ENCODE measurements at regions not wholly inside any gene's neighbourhood (a gene's known extent, or its start where the extent isn't known, plus 50 kb on each side); places are given as distances from the start of the nearest gene placed in this dataset.

DNA sequence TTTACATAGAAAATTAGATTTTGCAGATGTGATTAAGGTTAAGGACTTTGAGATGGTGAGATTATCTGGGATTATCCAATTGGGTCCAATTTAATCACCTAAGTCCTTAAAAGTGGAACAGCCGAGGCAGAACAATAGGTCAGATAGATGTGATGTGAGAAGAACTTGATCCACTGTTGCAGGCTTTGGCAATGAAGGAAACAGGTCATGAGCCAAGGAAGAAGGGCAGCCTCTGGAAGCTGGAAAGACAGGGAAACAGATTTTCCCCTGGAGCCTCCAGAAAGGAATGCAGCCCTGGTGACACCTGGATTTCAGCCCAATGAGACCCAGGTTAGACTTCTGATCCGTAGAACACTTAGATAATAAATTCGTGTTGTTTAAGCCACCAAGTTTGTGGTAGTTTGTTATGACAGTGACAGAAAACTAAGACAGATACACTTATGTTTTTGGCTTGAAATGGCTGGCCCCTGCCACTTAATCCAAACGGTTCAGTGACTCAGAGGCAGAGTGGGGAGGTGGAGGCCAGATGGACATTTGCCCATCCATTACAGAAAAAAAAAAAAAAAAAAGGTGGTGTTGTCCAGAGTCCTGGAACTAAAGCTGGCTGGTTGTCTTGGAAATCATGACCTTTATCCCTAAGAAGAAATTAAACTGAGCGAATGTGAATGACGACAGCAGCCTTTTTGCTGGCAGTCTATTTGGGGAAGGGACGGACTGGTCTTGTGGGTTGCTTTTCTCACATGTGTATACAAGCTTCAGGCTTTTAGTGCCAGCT is 181.9 kb upstream of the NRXN3 start:
- H3K27me3 ChIP-seq (ENCODE audit: control insufficient read depth, extremely low read depth, insufficient read depth, low read length), result no peaks in the 10 kb centered on the region
- dilution Hi-C loops (cut with MboI; ENCODE audit: extremely low pct_ligation_motif_present, low sequenced_read_pairs), result no loop called here
- no peak for FAIRE-seq

DNA sequence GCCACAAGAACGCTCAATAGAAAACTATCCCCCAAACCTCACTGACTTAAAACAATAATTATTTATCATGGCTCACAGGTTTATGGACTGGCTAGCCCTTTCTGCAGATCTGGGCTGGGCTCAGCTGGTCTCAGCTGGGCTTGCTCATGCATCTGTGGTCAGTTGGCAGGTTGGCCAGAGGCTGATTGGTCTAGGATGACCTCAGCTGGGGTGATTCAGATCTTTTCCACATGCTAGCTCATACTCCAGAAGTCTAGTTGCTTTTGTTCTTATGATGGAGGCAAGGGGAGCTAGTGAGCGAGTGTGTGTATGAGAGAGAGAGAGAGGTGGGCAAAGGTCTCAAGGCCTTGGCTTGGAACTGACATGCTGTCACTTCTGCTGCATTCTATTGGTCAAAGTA is 181.2 kb upstream of the NRXN3 start:
- no peak for FAIRE-seq
- H2AFZ ChIP-seq (ENCODE audit: control insufficient read depth, low read length), result no peak overlapping the region
- no peak for DNase-seq (ENCODE audit: low read depth, low spot score)

More for the DNA sequence above, 181.9 kb upstream of the NRXN3 start:
- TF ChIP-seq, protein P1, sequence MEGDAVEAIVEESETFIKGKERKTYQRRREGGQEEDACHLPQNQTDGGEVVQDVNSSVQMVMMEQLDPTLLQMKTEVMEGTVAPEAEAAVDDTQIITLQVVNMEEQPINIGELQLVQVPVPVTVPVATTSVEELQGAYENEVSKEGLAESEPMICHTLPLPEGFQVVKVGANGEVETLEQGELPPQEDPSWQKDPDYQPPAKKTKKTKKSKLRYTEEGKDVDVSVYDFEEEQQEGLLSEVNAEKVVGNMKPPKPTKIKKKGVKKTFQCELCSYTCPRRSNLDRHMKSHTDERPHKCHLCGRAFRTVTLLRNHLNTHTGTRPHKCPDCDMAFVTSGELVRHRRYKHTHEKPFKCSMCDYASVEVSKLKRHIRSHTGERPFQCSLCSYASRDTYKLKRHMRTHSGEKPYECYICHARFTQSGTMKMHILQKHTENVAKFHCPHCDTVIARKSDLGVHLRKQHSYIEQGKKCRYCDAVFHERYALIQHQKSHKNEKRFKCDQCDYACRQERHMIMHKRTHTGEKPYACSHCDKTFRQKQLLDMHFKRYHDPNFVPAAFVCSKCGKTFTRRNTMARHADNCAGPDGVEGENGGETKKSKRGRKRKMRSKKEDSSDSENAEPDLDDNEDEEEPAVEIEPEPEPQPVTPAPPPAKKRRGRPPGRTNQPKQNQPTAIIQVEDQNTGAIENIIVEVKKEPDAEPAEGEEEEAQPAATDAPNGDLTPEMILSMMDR (optimal IDR thresholded peaks at IDR 0.05 in 1 of 3, IDR thresholded peaks at IDR 0.05 in 1 of 3, conservative IDR thresholded peaks at IDR 0.05 in 1 of 3; ENCODE audit: extremely low read depth in 1 of 3, insufficient read depth in 2 of 3, low read length in 3 of 3), result no peak
- no peak for TF ChIP-seq EZH2 (IDR thresholded peaks at IDR 0.05; ENCODE audit: low read length)
- H3K27ac ChIP-seq (ENCODE audit: control insufficient read depth, insufficient read depth, low read length), result no peak overlapping the region
- H3K4me2 ChIP-seq (ENCODE audit: control insufficient read depth, extremely low read depth, insufficient read depth, low read depth, low read length), result no peak overlapping the region
- H3K9me1 ChIP-seq (ENCODE audit: control insufficient read depth, extremely low read depth, insufficient read depth, low read length), result no peaks in the 10 kb centered on the region
- no peaks in the 10 kb centered on the region for H3K36me3 ChIP-seq (ENCODE audit: control insufficient read depth in 2 of 2, extremely low read depth in 1 of 2, insufficient read depth in 2 of 2, low read length in 2 of 2)
- no peaks in the 10 kb centered on the region for H4K20me1 ChIP-seq (ENCODE audit: control insufficient read depth, extremely low read depth, insufficient read depth, low read length)
- DNase-seq (ENCODE audit: low read depth, low spot score), result no peak
- H3K9ac ChIP-seq (ENCODE audit: control insufficient read depth, extremely low read depth, insufficient read depth, low read length), result no peak overlapping the region
- no peak overlapping the region for H2AFZ ChIP-seq (ENCODE audit: control insufficient read depth, low read length)
- H3K79me2 ChIP-seq (ENCODE audit: control insufficient read depth, insufficient read depth, low read length), result no peaks in the 10 kb centered on the region
- no peak overlapping the region for H3K4me3 ChIP-seq (ENCODE audit: control insufficient read depth in 2 of 3, extremely low read depth in 1 of 3, insufficient read depth in 2 of 3, low read depth in 1 of 3, low read length in 3 of 3)
- no peaks in the 10 kb centered on the region for H3K4me1 ChIP-seq (ENCODE audit: control insufficient read depth, extremely low read depth, insufficient read depth, low read length)
- H3K9me3 ChIP-seq (ENCODE audit: control insufficient read depth, low read depth, low read length), result no peaks in the 10 kb centered on the region

More for the DNA sequence above, 181.2 kb upstream of the NRXN3 start:
- TF ChIP-seq, protein P1 (optimal IDR thresholded peaks at IDR 0.05 in 1 of 3, IDR thresholded peaks at IDR 0.05 in 1 of 3, conservative IDR thresholded peaks at IDR 0.05 in 1 of 3; ENCODE audit: extremely low read depth in 1 of 3, insufficient read depth in 2 of 3, low read length in 3 of 3), result no peak
- TF ChIP-seq EZH2 (IDR thresholded peaks at IDR 0.05; ENCODE audit: low read length), result no peak
- dilution Hi-C loops (cut with MboI; ENCODE audit: extremely low pct_ligation_motif_present, low sequenced_read_pairs), result no loop called here
- Histone ChIP-seq H3K4me2 (ENCODE audit: control insufficient read depth, extremely low read depth, insufficient read depth, low read depth, low read length) (no peak overlapping the region), H3K9me3 (ENCODE audit: control insufficient read depth, low read depth, low read length) (no peaks in the 10 kb centered on the region), H3K36me3 (ENCODE audit: control insufficient read depth in 2 of 2, extremely low read depth in 1 of 2, insufficient read depth in 2 of 2, low read length in 2 of 2) (no peaks in the 10 kb centered on the region), H4K20me1 (ENCODE audit: control insufficient read depth, extremely low read depth, insufficient read depth, low read length) (no peaks in the 10 kb centered on the region), H3K27me3 (ENCODE audit: control insufficient read depth, extremely low read depth, insufficient read depth, low read length) (no peaks in the 10 kb centered on the region), H3K27ac (ENCODE audit: control insufficient read depth, insufficient read depth, low read length) (no peak overlapping the region), H3K9ac (ENCODE audit: control insufficient read depth, extremely low read depth, insufficient read depth, low read length) (no peak overlapping the region), H3K4me1 (ENCODE audit: control insufficient read depth, extremely low read depth, insufficient read depth, low read length) (no peaks in the 10 kb centered on the region), H3K4me3 (ENCODE audit: control insufficient read depth in 2 of 3, extremely low read depth in 1 of 3, insufficient read depth in 2 of 3, low read depth in 1 of 3, low read length in 3 of 3) (no peak overlapping the region), H3K9me1 (ENCODE audit: control insufficient read depth, extremely low read depth, insufficient read depth, low read length) (no peaks in the 10 kb centered on the region), H3K79me2 (ENCODE audit: control insufficient read depth, insufficient read depth, low read length) (no peaks in the 10 kb centered on the region)

Data from keratinocyte (primary cell).